ENCODE measurements at regions not wholly inside any gene's neighbourhood (a gene's known extent, or its start where the extent isn't known, plus 50 kb on each side); places are given as distances from the start of the nearest gene placed in this dataset.

- TF ChIP-seq CTCF (IDR thresholded peaks at IDR 0.05; ENCODE audit: poor library complexity) (no peak), EZH2 (IDR thresholded peaks at IDR 0.05; ENCODE audit: borderline replicate concordance) (no peak)
Measured at GRCh38 chr2:53208815-53209214, 558.8 kb upstream of the CHAC2 start.
